Pancreas (tissue), 10 donors: ENCODE measurements at regions not wholly inside any gene's neighbourhood (a gene's known extent, or its start where the extent isn't known, plus 50 kb on each side); places are given as distances from the start of the nearest gene placed in this dataset.

Experiments used
- ATAC-seq, 4 donors: fragments of 200-7000 bp; cut with Tn5 transposase; one replicate each; pipeline versions ENCODE4 v1.8.0 to v1.9.1; 2020; ENCODE audit warnings: mild to moderate bottlenecking in 4 of 4, moderate library complexity in 4 of 4
- DNase-seq, 6 donors: peaks; one replicate each; pipeline ENCODE4 v3.0.0-alpha.2; 2020
- FAIRE-seq: peaks from 2 replicates; lab custom pipeline; 2012; peaks lifted over from hg19 to GRCh38; lab: Jason Lieb, UNC
- H3K27ac ChIP-seq, 4 donors: fragments of 200-600 bp; sonication (generic); 1 replicate in 3 of 4; 2 replicates in 1 of 4; pipeline versions ENCODE4 v1.5.0 to v1.8.0; 2020
- H3K27me3 ChIP-seq, 4 donors: fragments of 200-600 bp; one replicate each; pipeline ENCODE4 v1.8.0; 2021
- H3K36me3 ChIP-seq, 3 donors: fragments of 200-600 bp; sonication (generic) in 1 of 3; one replicate each; pipeline versions ENCODE4 v1.5.0 to v1.8.0; 2020 to 2021
- H3K4me1 ChIP-seq, 3 donors: fragments of 200-600 bp; one replicate each; pipeline ENCODE4 v1.8.0; 2021
- H3K4me3 ChIP-seq, 4 donors: fragments of 200-600 bp; sonication (generic) in 2 of 4; one replicate each; pipeline versions ENCODE4 v1.5.0 to v1.8.0; 2020 to 2021
- H3K9me3 ChIP-seq, 4 donors: fragments of 200-600 bp; one replicate each; pipeline ENCODE4 v1.8.0; 2021
- CTCF ChIP-seq, 4 donors: fragments of 200-600 bp; sonication (generic) in 3 of 4; IDR thresholded peaks; one replicate each; pipeline versions ENCODE4 v1.5.0 to v1.8.0; 2021; ENCODE audit warnings: antibody characterized with exemption in 4 of 4
- WGBS, 2 donors: extraction: QIAGEN DNeasy Blood & Tissue Kit; methylation state at CpG; one replicate each; pipeline ENCODE4 v1.1.7; 2013; 5-methylcytosine and 5-hydroxymethylcytosine counted together
- intact Hi-C, 3 donors: fragments of 100-400 bp; cut with DNase I; formaldehyde crosslinking; loops; one replicate each; pipeline versions ENCODE4 v1.11.1 to v1.14.2; 2022
- donor health status: healthy with polysubstance abuse.
- donor health status: DM: no; HTN: no; CAD: no; lungs with moderate emphysema.
- donor health status: DM: no; HTN: no; CAD: no.
- donor health status: control.
- donor health status: control.
- donor health status: Bipolar disorder and iron deficiency.
- donor health status: DM: yes; HTN: yes; CAD: no.
- donor health status: DM: no; HTN: no; CAD: no.
- donor health status: DM: no; HTN: no; CAD: no.
- donor health status: DM: yes; HTN: yes; CAD: no.

DNA sequence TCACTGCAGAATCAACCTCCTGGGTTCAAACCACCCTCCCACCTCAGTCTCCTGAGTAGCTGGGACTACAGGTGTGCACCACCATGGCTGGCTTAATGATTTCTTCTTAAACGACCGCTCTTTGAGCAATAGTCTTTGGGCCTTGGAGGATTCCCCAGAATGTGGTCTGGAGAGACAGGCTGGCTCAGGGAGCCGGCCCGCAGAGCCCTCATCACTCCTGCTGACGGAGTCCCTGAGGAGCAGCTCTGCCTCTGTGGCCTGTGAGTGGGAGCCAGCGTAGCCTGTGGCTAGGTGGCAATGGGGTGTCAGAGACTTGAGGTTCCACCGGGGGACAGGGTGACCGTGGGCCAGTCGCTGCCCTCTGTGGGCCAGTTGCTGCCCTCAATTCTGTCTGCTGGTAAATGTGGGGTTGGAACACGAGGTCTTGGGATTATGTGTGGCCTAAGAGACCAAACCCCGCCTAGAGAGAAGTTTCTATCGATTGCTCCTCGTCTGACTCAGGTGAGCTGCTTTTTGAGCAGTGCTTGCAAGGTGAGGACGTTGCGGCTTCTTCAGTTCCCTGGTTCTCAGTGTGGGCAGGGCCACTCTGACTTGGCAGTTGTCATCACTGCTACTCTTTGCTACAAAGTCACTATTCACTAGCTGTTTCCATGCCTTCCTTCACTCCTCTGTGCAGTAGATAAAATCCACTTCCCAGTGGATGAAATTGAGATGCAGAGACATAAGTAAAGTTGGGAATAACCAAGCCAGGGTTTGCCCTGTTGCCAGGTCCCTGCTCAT is 124.8 kb upstream of the NECTIN1 start:
- FAIRE-seq = no peak
- Histone ChIP-seq H3K4me3 (no peak overlapping the region), H3K27me3 (no peaks in the 10 kb centered on the region), H3K36me3 (no peaks in the 10 kb centered on the region), H3K4me1 (no peaks in the 10 kb centered on the region), H3K9me3 (no peaks in the 10 kb centered on the region), H3K27ac (no peak overlapping the region)
- 89 to 91% methylated on average over 15 of the region's 15 CpGs for WGBS, 2 donors
- DNase-seq = no peak
- TF ChIP-seq CTCF (IDR thresholded peaks at IDR 0.05) = no peak
- intact Hi-C loops = no loop called here
- no peak for ATAC-seq

DNA sequence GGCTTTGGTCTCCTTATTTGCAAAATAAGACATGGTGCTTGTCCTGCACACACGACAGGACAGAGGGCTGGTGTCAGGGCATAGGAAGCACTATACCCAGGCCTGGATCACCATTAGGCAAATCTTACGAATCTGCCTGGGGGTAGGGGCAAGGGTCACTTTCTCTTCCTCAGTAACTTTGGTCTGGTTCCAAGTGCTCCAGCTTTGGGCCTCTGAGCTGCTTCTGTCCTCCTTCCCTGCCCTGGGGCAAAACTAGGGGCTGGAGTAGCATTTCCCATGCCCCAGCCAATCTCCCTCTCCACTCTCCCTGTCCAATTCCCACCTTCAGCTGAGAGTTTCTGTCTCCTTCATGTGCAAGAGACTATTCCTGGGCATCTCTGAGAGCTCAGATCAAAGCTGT is 123.7 kb upstream of the NECTIN1 start:
- WGBS, 2 donors = 62 to 69% methylated on average over 2 of the region's 2 CpGs
- intact Hi-C loops = no loop called here
- no peak for FAIRE-seq

DNA sequence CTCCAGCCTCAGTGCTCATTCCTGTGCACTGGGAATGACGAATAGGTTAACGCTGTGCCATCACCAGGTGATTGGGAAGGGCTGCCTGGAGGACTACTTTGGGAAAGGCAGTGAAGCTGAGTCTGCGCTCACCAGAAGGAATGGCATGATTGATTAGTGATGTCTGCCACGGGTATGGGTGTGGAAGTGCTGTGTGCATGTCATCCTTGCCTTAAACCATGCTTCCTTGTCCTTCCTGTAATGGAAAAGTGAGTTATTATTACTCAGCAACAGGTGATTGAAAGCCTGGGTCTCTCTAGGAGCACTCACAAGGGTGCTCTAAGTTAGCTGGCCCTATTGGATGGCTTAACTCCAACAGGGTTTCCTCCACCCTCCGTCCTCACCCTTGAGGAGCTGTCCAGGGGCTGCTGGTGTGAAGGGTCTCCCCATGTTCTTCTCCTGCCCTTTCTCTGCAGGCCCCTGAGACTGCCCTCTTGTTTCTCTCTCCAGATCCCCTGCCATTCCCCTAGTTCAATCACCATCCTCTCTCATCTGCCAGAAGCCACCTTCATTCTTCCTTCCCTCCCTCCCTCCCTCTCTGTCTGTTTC is 121.9 kb upstream of the NECTIN1 start:
- H3K27me3 ChIP-seq = no peaks in the 10 kb centered on the region
- no peak overlapping the region for H3K27ac ChIP-seq
- no peak for TF ChIP-seq CTCF (IDR thresholded peaks at IDR 0.05)
- ATAC-seq (no peak), FAIRE-seq (no peak), DNase-seq (no peak)
- H3K4me1 ChIP-seq = no peaks in the 10 kb centered on the region
- no peaks in the 10 kb centered on the region for H3K36me3 ChIP-seq
- intact Hi-C loops = no loop called here
- 80 to 84% methylated on average over 5 of the region's 5 CpGs for WGBS, 2 donors
- no peaks in the 10 kb centered on the region for H3K9me3 ChIP-seq
- H3K4me3 ChIP-seq = no peak overlapping the region

More for the DNA sequence above, 123.7 kb upstream of the NECTIN1 start:
- Histone ChIP-seq H3K27ac (no peak overlapping the region), H3K4me3 (no peak overlapping the region), H3K4me1 (no peaks in the 10 kb centered on the region), H3K9me3 (no peaks in the 10 kb centered on the region), H3K36me3 (no peaks in the 10 kb centered on the region), H3K27me3 (no peaks in the 10 kb centered on the region)
- DNase-seq = no peak
- no peak for TF ChIP-seq CTCF (IDR thresholded peaks at IDR 0.05)
- ATAC-seq = no peak

GRCh38 chr11:119849872-119850271 is 120.9 kb upstream of the NECTIN1 start:
- intact Hi-C loops = no loop called here
- Histone ChIP-seq H3K4me3 (no peak overlapping the region), H3K36me3 (no peaks in the 10 kb centered on the region), H3K27me3 (no peaks in the 10 kb centered on the region), H3K4me1 (no peaks in the 10 kb centered on the region), H3K27ac (no peak overlapping the region), H3K9me3 (no peaks in the 10 kb centered on the region)
- TF ChIP-seq CTCF (IDR thresholded peaks at IDR 0.05) = no peak
- ATAC-seq (no peak), DNase-seq (no peak), FAIRE-seq (no peak)
- WGBS, 2 donors = 58 to 76% methylated on average over 1 of the region's 1 CpG

- Histone ChIP-seq H3K36me3 (no peaks in the 10 kb centered on the region), H3K27ac (no peak overlapping the region), H3K27me3 (no peaks in the 10 kb centered on the region), H3K9me3 (no peaks in the 10 kb centered on the region), H3K4me1 (no peaks in the 10 kb centered on the region), H3K4me3 (no peak overlapping the region)
- intact Hi-C loops = no loop called here
- FAIRE-seq (no peak), DNase-seq (no peak), ATAC-seq (no peak)
- WGBS, 2 donors = 61 to 62% methylated on average over 4 of the region's 4 CpGs
- no peak for TF ChIP-seq CTCF (IDR thresholded peaks at IDR 0.05)
Measured at GRCh38 chr11:119847853-119848252, 118.9 kb upstream of the NECTIN1 start.
